Astrocyte of the cerebellum (primary cell): ENCODE measurements at regions not wholly inside any gene's neighbourhood (a gene's known extent, or its start where the extent isn't known, plus 50 kb on each side); places are given as distances from the start of the nearest gene placed in this dataset.
"Not testable (repeated sequence)": the region's sequence is repeated elsewhere in the genome, so short reads cannot be mapped to it uniquely, and the experiment has no call there.

Experiments used
- DNase-seq: peaks from one replicate; pipeline ENCODE4 v3.0.0-alpha.2; 2011; ENCODE audit warnings: low read depth
- H3K4me3 ChIP-seq: 2 replicates; pipeline ENCODE4 v1.5.1; 2011; ENCODE audit warnings: mild to moderate bottlenecking, low read depth, low read length, moderate library complexity
- CTCF ChIP-seq: IDR thresholded peaks from 2 replicates; pipeline ENCODE4 v1.5.1; 2012; ENCODE audit warnings: low read length, low read depth, moderate library complexity, mild to moderate bottlenecking; ENCODE audit errors: missing control alignments
- in situ Hi-C: cut with HindIII; loops from 2 replicates; pipeline ENCODE4 v1.10.0; 2017; ENCODE audit warnings: low sequenced_read_pairs

- TF ChIP-seq CTCF = no peak
- no peak for DNase-seq
- H3K4me3 ChIP-seq = no peak overlapping the region
- in situ Hi-C loops = no loop called here
These were observed 775.7 kb upstream of the SPRY2 start for GRCh38 chr13:81116461-81117282.

- DNase-seq = no peak
- in situ Hi-C loops = no loop called here
These were observed 768.1 kb upstream of the SPRY2 start for GRCh38 chr13:81109026-81109425.

GRCh38 chr13:81106348-81106747 is 765.4 kb upstream of the SPRY2 start:
- no peak for TF ChIP-seq CTCF
- no peak for DNase-seq
- in situ Hi-C loops = no loop called here
- no peak overlapping the region for H3K4me3 ChIP-seq

More at GRCh38 chr13:81109026-81109425, 768.1 kb upstream of the SPRY2 start:
- TF ChIP-seq CTCF = no peak
- no peak overlapping the region for H3K4me3 ChIP-seq

GRCh38 chr13:81104035-81104715 is 763.2 kb upstream of the SPRY2 start:
- in situ Hi-C loops = no loop called here
- no peak for TF ChIP-seq CTCF
- DNase-seq = no peak
- H3K4me3 ChIP-seq = no peak overlapping the region

GRCh38 chr13:81102066-81102465 is 761.1 kb upstream of the SPRY2 start:
- H3K4me3 ChIP-seq, DNase-seq, in situ Hi-C loops: not testable (repeated sequence)

GRCh38 chr13:81089371-81090157 is 748.6 kb upstream of the SPRY2 start:
- no peak for DNase-seq
- no peak overlapping the region for H3K4me3 ChIP-seq
- TF ChIP-seq CTCF = no peak
- in situ Hi-C loops = no loop called here
